Renal cortical epithelial cell (primary cell): ENCODE measurements at regions not wholly inside any gene's neighbourhood (a gene's known extent, or its start where the extent isn't known, plus 50 kb on each side); places are given as distances from the start of the nearest gene placed in this dataset.
"Not testable (repeated sequence)": the region's sequence is repeated elsewhere in the genome, so short reads cannot be mapped to it uniquely, and the experiment has no call there.

Experiments
- DNase-seq: peaks from one replicate; pipeline ENCODE4 v3.0.0-alpha.2; 2011; ENCODE audit warnings: low read depth

DNA sequence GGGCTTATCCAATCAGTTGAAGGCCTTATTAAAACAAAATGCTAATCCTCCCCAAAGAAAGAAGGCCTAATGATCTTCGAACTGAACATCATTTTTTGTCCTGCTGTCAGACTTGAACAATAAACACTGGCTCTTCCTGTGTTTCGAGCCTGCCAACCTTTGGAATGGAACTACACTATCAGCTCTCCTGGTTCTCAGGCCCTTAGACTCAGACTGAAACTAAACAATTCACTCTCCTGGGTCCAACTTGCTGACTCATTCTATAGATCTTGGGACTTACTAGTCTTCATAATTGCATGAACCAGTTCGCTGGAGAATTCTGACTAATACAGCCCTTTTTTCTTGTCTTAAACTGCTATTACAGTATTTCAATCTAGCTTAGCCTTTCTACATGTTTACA is 235.2 kb downstream of the LNPK start:
- no peak for DNase-seq

GRCh38 chr2:175755656-175756386 is 246.2 kb downstream of the LNPK start:
- no peak for DNase-seq

- DNase-seq, result no peak
Measured at GRCh38 chr2:175755169-175755568, 246.9 kb downstream of the LNPK start.

- DNase-seq, result no peak
Measured at GRCh38 chr2:175750195-175750594, 251.9 kb downstream of the LNPK start.

DNA sequence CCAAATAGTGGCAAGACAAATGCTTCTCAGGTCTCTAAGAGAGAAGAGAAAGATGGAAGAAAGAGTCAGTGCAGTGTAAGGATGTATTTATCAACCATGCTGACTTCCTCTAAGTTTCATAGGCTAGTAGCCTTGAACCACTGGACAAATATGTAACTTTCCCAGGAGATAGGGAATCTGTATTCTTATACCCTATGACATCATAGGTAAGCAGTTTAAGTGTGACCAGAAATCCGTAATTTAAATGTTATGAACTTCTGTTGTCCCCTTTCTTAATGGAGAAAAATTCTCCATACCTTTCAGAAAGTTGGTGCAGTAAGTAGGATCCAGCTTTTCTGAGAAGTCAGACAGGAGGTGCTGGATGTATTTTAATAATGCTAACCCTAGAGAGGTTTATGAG is 256.2 kb downstream of the LNPK start:
- DNase-seq, result no peak

- no peak for DNase-seq
Measured at GRCh38 chr2:175744000-175744399, 258.1 kb downstream of the LNPK start.

DNA sequence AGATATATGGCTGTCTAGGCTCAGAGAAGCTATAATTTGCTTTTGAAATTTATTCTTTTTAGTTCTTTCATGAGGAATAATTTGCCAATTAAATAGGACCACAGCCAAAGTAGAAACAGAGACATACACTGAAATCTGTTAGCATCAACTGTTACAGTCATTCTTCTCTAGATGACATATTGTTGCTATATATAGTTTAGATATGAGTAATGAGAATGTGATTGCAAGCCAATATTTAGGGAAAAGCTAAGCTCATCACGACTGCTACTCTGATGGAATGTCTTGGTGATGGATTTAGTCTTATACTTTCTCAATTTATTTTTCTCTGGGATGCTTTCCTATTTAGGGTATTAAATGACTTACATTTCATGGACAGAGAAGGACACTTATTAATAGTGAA is 259.1 kb downstream of the LNPK start:
- DNase-seq, result no peak

GRCh38 chr2:175742367-175742766 is 259.7 kb downstream of the LNPK start:
- peak; percentile 7 for DNase-seq

DNA sequence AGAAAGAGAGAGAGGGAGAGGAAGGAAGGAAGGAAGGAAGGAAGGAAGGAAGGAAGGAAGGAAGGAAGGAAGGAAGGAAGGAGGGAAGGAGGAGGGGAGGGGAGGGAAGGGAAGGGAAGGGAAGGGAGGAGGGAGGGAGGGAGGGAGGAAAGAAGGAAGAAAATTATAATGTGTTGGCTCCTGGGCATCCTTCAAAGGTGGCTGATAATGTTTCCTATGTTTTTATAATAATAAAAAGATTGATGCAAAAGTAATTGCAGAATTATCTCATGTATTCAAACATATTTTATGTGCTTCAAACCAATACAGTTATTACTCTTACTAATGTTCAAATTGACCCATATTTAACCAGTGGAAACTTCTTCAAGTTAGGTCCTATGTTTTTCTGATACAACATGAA is 260.9 kb downstream of the LNPK start:
- no peak for DNase-seq

DNA sequence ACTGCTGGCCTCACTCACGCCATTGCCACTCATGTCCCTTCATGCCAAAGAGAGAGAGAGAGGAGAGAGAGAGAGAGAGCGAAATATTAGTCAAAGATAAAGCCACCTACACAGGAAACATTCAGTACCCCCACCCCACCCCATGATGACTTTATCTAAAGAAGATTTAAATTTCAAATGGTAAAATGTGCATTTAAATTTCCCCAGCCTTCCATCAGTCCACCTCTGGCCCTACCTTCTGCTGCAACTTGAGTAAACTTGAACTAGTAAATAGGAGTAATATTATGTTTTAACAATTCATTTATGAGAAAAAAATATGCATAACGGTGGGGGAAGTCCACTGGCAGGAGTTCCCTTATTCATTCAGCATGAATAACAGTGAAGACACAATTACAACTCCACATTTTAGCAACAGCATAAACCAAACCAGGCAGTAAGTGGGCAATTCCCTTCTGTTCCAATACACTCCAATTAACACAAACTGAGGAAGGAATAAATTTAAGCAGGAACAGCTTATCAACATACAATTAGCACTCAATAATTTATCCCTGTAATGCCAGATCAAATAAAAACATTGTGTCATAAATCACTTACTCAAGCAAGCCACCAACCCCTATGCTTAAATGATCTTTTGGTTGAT is 264.2 kb downstream of the LNPK start:
- no peak for DNase-seq

- DNase-seq, result no peak
Measured at GRCh38 chr2:175734686-175735085, 267.4 kb downstream of the LNPK start.

DNA sequence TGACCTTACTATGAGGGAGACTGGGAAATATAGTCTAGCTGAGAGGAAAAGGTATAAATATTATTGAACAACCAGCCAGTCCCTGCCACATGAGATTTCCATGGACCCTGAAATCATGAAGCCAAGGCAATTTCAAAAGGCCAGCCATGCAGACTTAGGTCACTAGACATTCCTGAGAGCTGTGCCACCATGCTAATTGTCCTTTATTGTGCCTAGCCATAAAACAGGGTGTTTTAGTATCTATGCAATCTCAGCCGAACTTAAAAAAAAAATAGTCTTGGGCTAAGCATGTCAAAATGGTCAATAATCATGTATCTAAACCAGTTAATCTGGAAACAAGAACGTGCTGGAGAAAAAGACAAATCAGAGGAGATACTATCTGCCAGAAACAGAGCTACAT is 269.5 kb downstream of the LNPK start:
- no peak for DNase-seq

- no peak for DNase-seq
Measured at GRCh38 chr2:175730050-175730449, 272.0 kb downstream of the LNPK start.

- no peak for DNase-seq
Measured at GRCh38 chr2:175729049-175729706, 272.9 kb downstream of the LNPK start.

DNA sequence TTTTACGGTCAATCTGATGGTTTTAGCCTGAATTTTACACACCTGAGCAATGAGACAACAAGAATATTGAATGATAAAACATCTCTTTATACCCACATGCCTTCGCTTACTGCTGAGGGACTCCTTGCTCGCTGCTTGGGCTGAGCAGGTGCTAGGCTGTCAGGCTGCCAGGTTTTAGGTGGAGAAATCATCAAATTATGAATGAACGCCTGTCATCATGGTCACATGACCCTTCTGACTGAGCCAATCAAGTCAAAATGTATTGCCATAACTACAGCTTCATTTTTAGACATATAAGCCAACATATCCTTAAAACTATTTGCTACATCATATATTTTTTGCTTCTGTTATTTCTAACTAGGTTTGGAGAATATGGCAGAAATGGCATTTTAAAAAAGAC is 274.0 kb downstream of the LNPK start:
- no peak for DNase-seq

- DNase-seq, result no peak
Measured at GRCh38 chr2:175726223-175726622, 275.8 kb downstream of the LNPK start.

DNA sequence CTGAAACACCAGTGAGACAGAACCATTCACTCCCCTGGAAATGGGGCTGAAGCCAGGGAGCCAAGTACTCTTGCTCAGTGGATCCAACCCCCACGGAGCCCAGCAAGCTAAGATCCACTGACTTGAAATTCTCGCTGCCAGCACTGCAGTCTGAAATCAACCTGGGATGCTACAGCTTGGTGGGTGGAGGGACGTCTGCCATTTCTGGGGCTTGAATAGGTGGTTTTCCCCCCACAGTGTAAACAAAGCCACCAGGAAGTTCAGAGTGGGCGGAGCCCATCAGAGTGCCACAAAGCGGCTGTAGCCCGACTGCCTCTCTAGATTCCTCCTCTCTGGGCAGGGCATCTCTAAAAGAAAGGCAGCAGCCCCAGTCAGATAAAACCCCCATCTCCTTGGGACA is 292.8 kb downstream of the LNPK start:
- no peak for DNase-seq

DNA sequence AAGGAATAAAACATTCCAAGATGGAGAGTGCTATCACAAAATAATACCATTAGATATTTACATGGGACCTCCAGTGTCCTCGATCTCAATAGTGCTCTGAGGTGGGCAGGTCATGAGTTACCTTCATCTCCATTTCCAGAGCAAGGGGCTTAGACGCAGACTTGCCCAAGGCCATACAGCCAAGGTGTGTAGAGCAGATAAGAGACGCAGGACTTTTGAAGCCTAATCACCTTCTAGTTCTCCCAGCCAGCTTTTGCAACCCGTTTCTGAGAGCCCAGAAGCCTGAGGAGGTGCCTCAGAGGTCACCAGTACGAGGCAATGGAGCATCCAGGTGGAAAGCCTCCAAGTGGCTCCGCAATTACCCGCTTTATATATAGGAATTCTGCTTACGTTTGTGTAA is 294.7 kb downstream of the LNPK start:
- DNase-seq, result no peak

- DNase-seq, result not testable (repeated sequence)
Measured at GRCh38 chr2:175704568-175704967, 297.5 kb downstream of the LNPK start.

DNA sequence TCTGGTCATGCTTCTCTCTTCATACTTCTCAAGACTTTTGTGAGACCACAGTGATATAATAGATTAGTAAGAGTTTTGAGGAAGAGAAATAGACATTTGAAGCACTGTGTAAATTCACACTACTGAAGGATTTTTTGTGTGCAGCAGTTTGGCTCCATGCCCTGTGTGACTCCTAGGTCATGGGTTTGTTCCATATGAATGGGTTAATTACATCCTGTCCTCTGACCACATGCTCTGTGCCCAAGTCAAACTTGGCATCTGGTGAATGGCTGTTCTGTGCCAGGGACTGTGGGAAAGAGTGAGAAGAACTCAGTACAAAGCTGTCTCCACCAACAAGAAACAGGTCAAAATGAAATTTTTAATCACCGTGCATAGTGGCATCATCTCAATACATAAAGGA is 304.0 kb downstream of the LNPK start:
- peak; percentile 19 for DNase-seq

DNA sequence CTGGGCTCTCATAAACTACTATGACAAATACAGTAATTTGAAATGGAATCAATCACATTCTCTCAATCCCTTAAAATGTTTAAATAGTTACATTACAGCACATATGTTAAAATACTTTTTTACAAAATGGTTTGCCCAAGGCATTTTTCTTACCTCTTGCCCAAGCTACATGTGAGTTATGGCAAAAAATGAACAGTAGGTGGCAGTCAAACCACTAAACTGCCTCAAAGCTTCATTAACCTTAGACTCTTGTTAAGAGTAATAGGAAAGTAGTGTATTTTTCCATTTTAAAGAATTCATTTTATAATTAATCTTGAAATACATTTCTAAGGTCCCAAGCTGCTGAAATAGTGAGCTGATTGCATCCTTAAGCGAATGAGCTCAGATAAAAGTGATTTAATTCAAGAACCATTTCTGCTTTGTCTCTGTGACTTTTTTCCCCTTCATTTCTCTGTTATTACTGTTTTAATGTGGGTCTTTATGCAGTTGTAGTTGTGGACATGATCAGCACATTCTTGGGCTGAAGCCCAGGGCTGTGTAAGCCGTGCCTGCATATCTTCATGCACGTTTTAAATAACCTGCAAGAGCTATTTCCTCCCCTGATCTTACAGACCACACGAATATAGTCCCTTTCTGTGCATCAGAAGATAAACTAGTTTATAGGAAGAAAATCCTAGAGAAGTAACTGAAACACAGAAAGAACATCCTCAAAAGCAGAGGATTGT is 311.8 kb downstream of the LNPK start:
- peak; percentile 75 for DNase-seq

DNA sequence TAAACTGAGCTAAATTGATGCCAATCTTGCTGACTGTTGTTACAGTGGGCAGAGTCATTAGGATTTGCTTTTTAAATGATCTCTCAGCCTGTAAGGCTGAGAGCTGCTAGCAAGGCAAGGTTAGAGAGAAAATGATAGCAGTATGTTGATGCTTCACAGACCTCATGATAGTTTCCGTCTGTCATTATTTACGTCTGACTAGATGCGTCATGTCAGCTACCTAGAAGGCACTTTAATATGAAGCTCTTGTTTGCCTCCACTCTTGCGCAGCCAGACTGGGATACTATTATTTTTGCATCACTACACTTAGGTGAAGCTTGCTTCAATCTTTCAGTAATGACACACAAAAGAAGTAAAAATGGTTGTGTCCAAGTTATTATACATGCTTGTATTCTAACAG is 313.8 kb downstream of the LNPK start:
- DNase-seq, result no peak

DNA sequence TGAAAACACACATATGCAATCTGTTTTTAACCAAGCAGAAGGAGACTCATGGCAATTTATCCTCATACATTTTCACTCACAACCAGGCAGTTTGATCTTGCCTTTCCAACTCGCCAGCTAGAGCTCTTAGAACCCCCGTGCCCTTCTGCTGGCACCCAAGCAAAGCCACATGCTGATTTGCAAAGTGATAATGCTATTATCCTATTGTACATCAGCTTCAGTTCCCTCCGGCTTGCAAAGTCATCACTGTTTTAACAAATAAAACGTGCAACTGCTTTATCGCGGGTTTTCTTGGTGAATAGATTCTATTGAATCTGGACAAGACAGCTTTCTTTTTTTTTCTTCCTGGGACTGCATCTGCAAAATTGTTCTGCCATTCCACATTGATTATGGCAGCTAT is 314.6 kb downstream of the LNPK start:
- DNase-seq, result no peak
